HG03097 (cell line): ENCODE measurements at regions not wholly inside any gene's neighbourhood (a gene's known extent, or its start where the extent isn't known, plus 50 kb on each side); places are given as distances from the start of the nearest gene placed in this dataset.

Experiments used
- ATAC-seq: cut with Tn5 transposase; IDR thresholded peaks from one replicate; pipeline ENCODE4 v1.9.1; 2021; ENCODE audit not compliant: unreplicated experiment, low FRiP score

DNA sequence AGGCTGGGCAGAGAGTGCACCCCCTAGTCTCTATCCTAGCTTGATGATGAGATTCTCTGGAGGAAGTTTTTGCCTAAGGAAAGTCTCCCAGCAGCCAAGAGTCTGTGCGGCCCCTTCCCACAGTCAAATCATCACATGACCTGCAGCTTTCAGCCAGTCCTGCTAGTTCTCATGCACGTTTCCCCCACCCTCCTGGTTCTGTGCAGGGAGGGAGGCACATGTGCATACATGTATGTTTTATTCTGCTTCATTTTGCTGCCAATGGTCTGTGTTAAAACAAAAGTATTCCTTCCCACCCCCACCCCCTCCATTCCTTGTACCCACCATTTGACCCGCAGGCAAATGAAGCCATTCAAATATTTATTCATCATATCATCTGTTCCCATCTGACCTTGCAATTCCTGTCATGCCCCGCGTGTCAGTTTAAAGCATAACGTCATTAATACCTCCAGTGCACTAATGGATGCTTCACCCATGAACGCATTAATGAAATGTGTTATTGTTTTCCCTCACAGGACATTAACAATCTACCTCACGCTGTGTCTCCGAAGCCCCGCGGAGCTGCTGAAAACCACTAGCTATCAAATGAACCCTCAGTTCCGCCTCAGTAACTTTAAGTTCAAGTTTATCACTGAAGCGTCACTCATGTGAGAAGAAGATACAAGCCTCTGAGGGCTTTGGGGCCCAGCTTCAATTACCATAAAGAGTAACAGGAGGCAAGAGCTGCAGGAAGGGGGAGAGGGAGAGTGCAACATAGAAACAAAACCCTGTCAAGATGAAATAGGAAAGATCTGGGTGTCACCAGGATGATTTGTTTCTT is 139.6 kb downstream of the RASEF start:
- no peak for ATAC-seq

DNA sequence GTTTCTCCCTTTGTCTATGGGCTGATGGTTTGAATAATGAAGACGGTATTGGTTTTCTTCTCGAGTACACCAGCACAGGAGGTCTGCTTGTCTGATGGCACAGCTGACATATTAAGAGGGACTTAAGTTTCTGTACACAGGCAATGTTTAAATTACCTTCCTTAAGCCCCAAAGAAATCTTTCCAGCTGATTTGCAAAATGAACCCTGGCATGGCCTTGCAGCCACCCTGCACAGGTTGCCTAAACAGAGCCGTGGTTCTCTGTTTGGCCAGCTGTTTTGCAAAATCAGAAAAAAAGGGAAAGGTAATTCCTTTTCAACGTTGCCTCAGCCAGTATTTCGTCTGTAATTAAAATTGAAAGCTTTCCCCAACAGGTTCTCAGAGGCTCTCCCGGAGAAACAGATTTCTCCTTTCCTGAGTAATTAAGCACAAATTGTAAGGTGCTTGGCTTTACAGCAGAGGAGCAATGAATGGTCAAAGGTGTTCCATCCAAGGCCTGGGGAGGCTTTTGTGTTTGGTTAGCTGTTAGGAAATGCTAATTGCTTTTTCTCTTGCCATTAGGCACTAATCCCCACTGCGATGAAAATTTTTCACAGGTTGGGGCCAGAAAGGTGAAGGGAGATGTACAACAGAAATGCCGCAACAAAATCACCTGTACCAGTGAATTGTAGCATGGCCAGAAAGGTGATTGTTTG is 138.9 kb downstream of the RASEF start:
- no peak for ATAC-seq
